GM23338 (cell line): ENCODE measurements at regions not wholly inside any gene's neighbourhood (a gene's known extent, or its start where the extent isn't known, plus 50 kb on each side); places are given as distances from the start of the nearest gene placed in this dataset.
"Not testable (repeated sequence)": the region's sequence is repeated elsewhere in the genome, so short reads cannot be mapped to it uniquely, and the experiment has no call there.

ENCODE experiments used
- ATAC-seq: fragments of 200-7000 bp; cut with Tn5 transposase; 3 replicates; pipeline ENCODE4 v1.9.1; 2020
- DNase-seq: peaks from one replicate; pipeline ENCODE4 v3.0.0-alpha.2; 2015; ENCODE audit warnings: low spot score
- H2AFZ ChIP-seq: fragments of 200-600 bp; sonication (generic); 2 replicates; pipeline ENCODE4 v1.8.0; 2016; ENCODE audit warnings: antibody characterized with exemption, mild to moderate bottlenecking, moderate library complexity
- H3F3A ChIP-seq: fragments of 200-600 bp; sonication (generic); replicated peaks from 2 replicates; pipeline ENCODE4 v1.8.0; 2017; ENCODE audit warnings: antibody characterized with exemption, mixed run types, low read depth
- H3K27ac ChIP-seq: fragments of 200-600 bp; sonication (generic); 2 replicates; pipeline ENCODE4 v1.6.1; 2016; ENCODE audit warnings: low read depth
- H3K27me3 ChIP-seq: fragments of 200-600 bp; sonication (generic); 2 replicates; pipeline ENCODE4 v1.8.0; 2016; ENCODE audit warnings: mild to moderate bottlenecking, mixed run types, moderate library complexity; ENCODE audit not compliant: insufficient read depth
- H3K36me3 ChIP-seq: fragments of 200-600 bp; sonication (generic); 2 replicates; pipeline ENCODE4 v1.8.0; 2016; ENCODE audit warnings: mild to moderate bottlenecking; ENCODE audit not compliant: insufficient read depth
- H3K4me1 ChIP-seq: fragments of 200-600 bp; sonication (generic); 2 replicates; pipeline ENCODE4 v1.8.0; 2016; ENCODE audit warnings: mild to moderate bottlenecking, moderate library complexity; ENCODE audit not compliant: insufficient read depth
- H3K4me2 ChIP-seq: fragments of 200-600 bp; sonication (generic); 2 replicates; pipeline ENCODE4 v1.7.1; 2017; ENCODE audit warnings: mixed run types
- H3K4me3 ChIP-seq: fragments of 200-600 bp; sonication (generic); 2 replicates; pipeline ENCODE4 v1.6.1; 2016; ENCODE audit warnings: mixed run types
- H3K79me2 ChIP-seq: fragments of 200-600 bp; sonication (generic); replicated peaks from 2 replicates; pipeline ENCODE4 v1.8.0; 2017; ENCODE audit warnings: mild to moderate bottlenecking; ENCODE audit not compliant: insufficient read depth
- H3K9me2 ChIP-seq: fragments of 200-600 bp; sonication (generic); 2 replicates; pipeline ENCODE4 v1.8.0; 2017; ENCODE audit not compliant: insufficient read depth
- H4K20me1 ChIP-seq: fragments of 200-600 bp; sonication (generic); replicated peaks from 2 replicates; pipeline ENCODE4 v1.8.0; 2017; ENCODE audit warnings: mild to moderate bottlenecking; ENCODE audit not compliant: insufficient read depth
- H3K27ac Mint-ChIP-seq: 2 replicates; pipeline ENCODE4 v1.8.0; 2020; ENCODE audit warnings: inconsistent platforms, mild to moderate bottlenecking, moderate library complexity, mixed read lengths
- H3K27me3 Mint-ChIP-seq: 3 replicates; pipeline ENCODE4 v1.8.0; 2022; ENCODE audit warnings: low read depth, mild to moderate bottlenecking, moderate library complexity, mixed read lengths, inconsistent platforms; ENCODE audit not compliant: insufficient read depth, poor library complexity
- H3K36me3 Mint-ChIP-seq: 3 replicates; pipeline ENCODE4 v1.8.0; 2021; ENCODE audit warnings: low read depth, mild to moderate bottlenecking, inconsistent platforms, moderate library complexity, mixed read lengths
- H3K4me1 Mint-ChIP-seq: 3 replicates; pipeline ENCODE4 v1.8.0; 2020; ENCODE audit warnings: mild to moderate bottlenecking, inconsistent platforms, mixed read lengths
- H3K4me3 Mint-ChIP-seq: 3 replicates; pipeline ENCODE4 v1.8.0; 2021; ENCODE audit warnings: moderate library complexity, mild to moderate bottlenecking, inconsistent platforms, mixed read lengths
- H3K9me3 Mint-ChIP-seq: 3 replicates; pipeline ENCODE4 v1.8.0; 2020; ENCODE audit warnings: moderate library complexity, mild to moderate bottlenecking, inconsistent platforms, mixed read lengths

DNA sequence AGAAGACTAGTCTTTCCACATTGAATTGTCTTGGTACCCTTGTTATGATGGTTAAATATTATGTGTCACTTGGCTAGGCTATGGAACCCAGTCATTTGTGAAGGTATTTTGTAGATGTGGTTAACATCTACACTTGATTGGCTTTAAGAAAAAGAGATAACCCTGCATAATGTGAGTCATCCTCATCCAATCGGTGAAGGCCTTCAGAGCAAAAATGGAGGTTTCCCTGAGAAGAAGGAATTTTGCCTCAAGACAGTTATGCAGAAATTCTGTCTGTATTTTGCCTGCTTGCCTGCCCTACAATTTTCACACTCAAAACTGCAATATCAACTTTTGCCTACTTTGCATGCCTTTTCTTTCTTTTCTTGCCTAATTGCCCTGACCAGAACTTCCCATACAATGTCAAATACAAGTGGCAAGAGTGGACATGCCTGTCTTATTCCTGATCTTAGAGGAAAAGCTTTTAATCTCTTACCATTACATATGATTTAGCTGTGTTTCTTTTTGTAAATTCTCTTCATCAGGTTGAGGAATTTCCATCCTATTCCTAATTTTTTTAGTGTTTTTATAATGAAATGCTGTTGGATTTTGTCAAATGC lies 84.6 kb upstream of the CDC42EP3 start:
- H4K20me1 ChIP-seq, H3K4me1 ChIP-seq, H3K4me3 Mint-ChIP-seq, ATAC-seq, H3K9me3 Mint-ChIP-seq, H3K27ac ChIP-seq, H3K36me3 ChIP-seq, H3K27me3 Mint-ChIP-seq, H3K4me1 Mint-ChIP-seq, H3K27ac Mint-ChIP-seq, H3K36me3 Mint-ChIP-seq, H3K4me3 ChIP-seq, H3F3A ChIP-seq, H3K9me2 ChIP-seq, H3K79me2 ChIP-seq, H3K27me3 ChIP-seq, DNase-seq, H2AFZ ChIP-seq, H3K4me2 ChIP-seq: not testable (repeated sequence)

DNA sequence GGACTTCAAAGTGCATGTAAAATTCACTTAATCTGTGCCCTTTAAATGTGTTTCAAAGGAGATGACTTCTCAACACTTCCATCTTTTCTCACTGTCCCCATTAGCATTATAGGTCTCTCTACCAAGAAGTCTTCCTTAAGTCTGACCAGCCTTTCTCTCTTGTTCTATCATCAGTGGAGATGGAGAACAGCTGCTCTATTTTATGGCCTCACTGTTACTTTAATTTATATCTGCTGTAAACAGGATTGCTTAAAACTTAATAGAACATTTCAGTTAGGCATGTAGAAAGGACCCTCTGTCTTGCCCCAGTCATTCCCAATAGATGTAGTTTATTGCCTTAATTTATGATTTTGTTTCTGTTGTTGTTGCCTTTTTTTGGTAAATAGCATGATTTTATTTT lies 86.0 kb upstream of the CDC42EP3 start:
- H3K27ac ChIP-seq, H2AFZ ChIP-seq, H4K20me1 ChIP-seq, H3K27ac Mint-ChIP-seq, H3K9me3 Mint-ChIP-seq, H3K27me3 ChIP-seq, H3K4me1 ChIP-seq, H3K79me2 ChIP-seq, H3K9me2 ChIP-seq, H3K4me2 ChIP-seq, H3K36me3 Mint-ChIP-seq, H3K4me3 Mint-ChIP-seq, H3K27me3 Mint-ChIP-seq, H3K4me3 ChIP-seq, H3K36me3 ChIP-seq, H3F3A ChIP-seq, DNase-seq, ATAC-seq, H3K4me1 Mint-ChIP-seq: not testable (repeated sequence)

DNA sequence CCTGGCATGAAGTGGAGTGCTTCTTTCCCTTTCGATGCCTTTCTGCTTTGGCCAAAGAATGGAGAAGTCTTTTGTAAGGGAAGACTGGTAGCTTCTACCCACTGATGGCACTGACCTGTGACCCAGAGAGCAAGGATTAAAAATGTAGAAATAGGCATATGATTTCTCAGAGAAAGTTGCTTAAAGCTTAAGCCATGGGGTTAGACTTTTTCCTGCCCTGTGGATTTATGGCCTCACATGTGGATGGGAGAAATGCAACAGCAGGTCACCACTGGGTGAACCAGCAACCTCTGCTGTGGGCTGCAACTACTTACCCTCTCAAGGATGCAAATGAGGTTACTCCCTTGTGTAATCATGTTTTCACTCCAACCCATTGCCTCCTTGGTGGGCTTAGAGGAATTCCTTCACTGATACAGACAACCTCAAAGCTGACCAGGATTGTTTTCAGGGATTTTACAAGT lies 86.7 kb upstream of the CDC42EP3 start:
- not testable (repeated sequence) for H3K27ac ChIP-seq, ATAC-seq, H4K20me1 ChIP-seq, H2AFZ ChIP-seq, H3K27ac Mint-ChIP-seq, H3K79me2 ChIP-seq, H3K9me2 ChIP-seq, H3K4me2 ChIP-seq, H3K4me1 Mint-ChIP-seq, H3K27me3 ChIP-seq, H3F3A ChIP-seq, H3K4me1 ChIP-seq, H3K4me3 Mint-ChIP-seq, H3K9me3 Mint-ChIP-seq, H3K4me3 ChIP-seq, H3K36me3 Mint-ChIP-seq, H3K36me3 ChIP-seq, DNase-seq, H3K27me3 Mint-ChIP-seq

DNA sequence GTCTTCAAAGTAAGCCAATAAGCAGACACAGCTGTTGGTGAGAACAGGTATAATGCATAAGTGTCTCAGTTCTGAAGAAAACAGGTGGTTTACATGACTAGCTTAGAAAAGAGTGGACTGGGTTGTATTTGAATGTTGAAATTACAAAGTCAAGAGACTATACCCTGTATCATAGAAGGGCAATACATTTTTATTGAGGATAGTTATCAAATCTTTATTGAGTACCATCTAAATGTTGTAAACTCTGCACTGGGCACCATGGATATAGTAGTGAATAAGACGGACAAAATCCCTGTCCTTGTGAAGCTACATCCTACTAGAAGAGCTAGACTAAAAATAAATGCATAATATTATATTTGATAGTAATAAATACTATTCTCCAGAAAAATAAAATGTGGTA lies 88.5 kb upstream of the CDC42EP3 start:
- H3K4me1 Mint-ChIP-seq, ATAC-seq: not testable (repeated sequence)

More for the DNA sequence above, 88.5 kb upstream of the CDC42EP3 start:
- not testable (repeated sequence) for H3K4me2 ChIP-seq, H3K79me2 ChIP-seq, H3K4me1 ChIP-seq, H3K27ac ChIP-seq, H3K27me3 Mint-ChIP-seq, H3K27me3 ChIP-seq, H3K36me3 ChIP-seq, DNase-seq, H3K4me3 ChIP-seq, H4K20me1 ChIP-seq, H3K4me3 Mint-ChIP-seq, H2AFZ ChIP-seq, H3K36me3 Mint-ChIP-seq, H3K27ac Mint-ChIP-seq, H3K9me3 Mint-ChIP-seq, H3K9me2 ChIP-seq, H3F3A ChIP-seq
